BLaER1 treated with 17β-estradiol and CSF1 and Interleukin-3, amounts not matched to agents 10 nM and 100 nM (cell line): ENCODE measurements at regions not wholly inside any gene's neighbourhood (a gene's known extent, or its start where the extent isn't known, plus 50 kb on each side); places are given as distances from the start of the nearest gene placed in this dataset.

ENCODE experiments used
- H3K27ac ChIP-seq, 11 experiments: shearing (Covaris generic); formaldehyde crosslinking; 2 replicates each; pipeline ENCODE4 v1.8.1; 2022
- H3K27me3 ChIP-seq, 11 experiments: shearing (Covaris generic); formaldehyde crosslinking; 2 replicates each; pipeline ENCODE4 v1.8.1; 2022
- H3K36me3 ChIP-seq, 11 experiments: shearing (Covaris generic); formaldehyde crosslinking; 2 replicates each; pipeline ENCODE4 v1.8.1; 2022
- H3K4me1 ChIP-seq, 10 experiments: shearing (Covaris generic); formaldehyde crosslinking; 2 replicates each; pipeline ENCODE4 v1.8.1; 2022
- H3K4me2 ChIP-seq, 11 experiments: shearing (Covaris generic); formaldehyde crosslinking; 2 replicates each; pipeline ENCODE4 v1.8.1; 2022
- H3K4me3 ChIP-seq, 10 experiments: shearing (Covaris generic); formaldehyde crosslinking; 2 replicates each; pipeline ENCODE4 v1.8.1; 2022
- H3K9ac ChIP-seq, 11 experiments: shearing (Covaris generic); formaldehyde crosslinking; 2 replicates each; pipeline ENCODE4 v1.8.1; 2022
- H3K9me3 ChIP-seq, 11 experiments: shearing (Covaris generic); formaldehyde crosslinking; replicated peaks in 1 of 11; 2 replicates each; pipeline ENCODE4 v1.8.1; 2022
- H4K20me1 ChIP-seq, 11 experiments: shearing (Covaris generic); formaldehyde crosslinking; 2 replicates each; pipeline ENCODE4 v1.8.1; 2022
- Cebpa-rat ChIP-seq, 11 experiments: shearing (Covaris generic); IDR thresholded peaks; 2 replicates each; pipeline ENCODE4 v1.8.1; 2022

- Histone ChIP-seq H3K4me3 (no peak overlapping the region), H3K36me3 (no peaks in the 10 kb centered on the region), H3K4me2 (no peak overlapping the region), H3K27me3 (no peaks in the 10 kb centered on the region), H3K9me3 (0 out of 22 replicates have a peak, but pooled peaks cover 0 to 2% (median 0%) of the 10 kb centered on the region in 11 experiments), H3K27ac (no peak overlapping the region), H3K9ac (no peak overlapping the region), H3K4me1 (no peaks in the 10 kb centered on the region), H4K20me1 (no peaks in the 10 kb centered on the region)
- TF ChIP-seq Cebpa-rat (IDR thresholded peaks at IDR 0.05) = no peak
These were observed 217.2 kb upstream of the NXPH2 start for GRCh38 chr2:138997346-138997745.

GRCh38 chr2:138994502-138994901, 214.3 kb upstream of the NXPH2 start:
- Histone ChIP-seq H3K9ac (no peak overlapping the region), H3K27me3 (no peaks in the 10 kb centered on the region), H3K9me3 (peaks cover 0 to 10% (median 0%) of the 10 kb centered on the region in 11 experiments; a peak in 4 of 22 replicates), H3K4me1 (no peaks in the 10 kb centered on the region), H4K20me1 (no peaks in the 10 kb centered on the region), H3K36me3 (no peaks in the 10 kb centered on the region), H3K4me2 (no peak overlapping the region), H3K4me3 (no peak overlapping the region), H3K27ac (no peak overlapping the region)
- TF ChIP-seq Cebpa-rat (IDR thresholded peaks at IDR 0.05) = no peak

- Histone ChIP-seq H3K9me3 (peaks cover 6 to 30% (median 20%) of the 10 kb centered on the region in 11 experiments; a peak in 17 of 22 replicates), H3K27ac (no peak overlapping the region), H3K4me2 (no peak overlapping the region), H3K4me1 (no peaks in the 10 kb centered on the region), H3K9ac (no peak overlapping the region), H3K36me3 (no peaks in the 10 kb centered on the region), H3K27me3 (no peaks in the 10 kb centered on the region), H3K4me3 (no peak overlapping the region), H4K20me1 (no peaks in the 10 kb centered on the region)
- no peak for TF ChIP-seq Cebpa-rat (IDR thresholded peaks at IDR 0.05)
These were observed 205.7 kb upstream of the NXPH2 start for GRCh38 chr2:138985881-138986280.

DNA sequence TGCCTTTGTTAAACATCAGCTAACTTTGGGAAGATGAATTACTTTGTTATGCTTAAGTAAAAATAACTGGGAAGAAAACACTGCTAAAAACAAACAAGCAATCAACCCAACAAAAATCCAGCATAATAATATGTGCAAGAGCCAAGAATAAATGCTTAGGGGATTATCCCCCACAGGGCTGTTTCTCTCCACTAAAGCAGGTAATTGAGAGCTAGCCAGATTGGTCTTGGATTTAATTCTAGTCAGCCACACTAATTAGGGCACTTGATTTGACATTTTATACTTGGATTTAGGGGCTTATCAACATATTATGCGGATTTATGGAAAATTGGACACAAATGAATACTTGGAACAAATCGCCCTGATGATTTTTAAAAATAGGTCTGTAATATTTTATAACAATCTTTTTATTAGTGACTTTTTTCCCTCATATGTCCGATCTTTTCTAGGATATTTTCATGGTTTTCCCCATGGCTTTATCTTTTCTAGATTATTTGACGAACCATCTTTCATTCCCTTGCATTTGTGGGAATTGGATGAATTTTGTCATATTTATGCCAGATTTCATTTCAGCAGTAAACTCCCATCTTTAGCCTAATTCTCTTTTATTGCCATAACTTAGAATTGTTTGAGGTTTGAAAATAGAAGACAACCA, 199.1 kb upstream of the NXPH2 start:
- H3K9me3 ChIP-seq = peaks cover 0 to 14% (median 0%) of the 10 kb centered on the region in 11 experiments; a peak in 3 of 22 replicates
- no peak overlapping the region for H3K9ac ChIP-seq
- H3K4me3 ChIP-seq = no peak overlapping the region
- H3K27ac ChIP-seq = no peak overlapping the region
- H3K27me3 ChIP-seq = no peaks in the 10 kb centered on the region
- no peak overlapping the region for H3K4me2 ChIP-seq
- no peaks in the 10 kb centered on the region for H3K4me1 ChIP-seq
- H3K36me3 ChIP-seq = no peaks in the 10 kb centered on the region
- H4K20me1 ChIP-seq = no peaks in the 10 kb centered on the region
- no peak for TF ChIP-seq Cebpa-rat (IDR thresholded peaks at IDR 0.05)

DNA sequence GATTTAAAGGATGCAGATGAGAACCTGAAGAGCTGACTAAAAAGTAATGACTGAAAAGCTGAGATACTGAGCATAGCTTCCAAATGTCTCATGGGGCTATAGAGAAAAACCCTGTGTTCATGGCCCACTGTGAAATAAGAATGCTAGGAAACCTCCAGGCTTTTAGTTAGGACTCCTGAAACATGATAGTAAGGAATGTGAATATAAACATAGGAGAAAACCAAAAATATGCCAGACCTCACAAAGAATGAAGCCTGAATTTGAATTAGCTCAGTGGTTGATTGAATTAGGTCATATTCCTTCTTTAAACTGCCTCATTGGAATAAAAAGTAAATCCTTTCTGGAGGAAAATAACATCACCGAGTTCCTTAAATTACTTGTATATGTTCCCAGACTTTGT, 194.5 kb upstream of the NXPH2 start:
- H3K4me1 ChIP-seq = peaks cover 0 to 7% (median 0%) of the 10 kb centered on the region in 10 experiments; a peak in 3 of 20 replicates

GRCh38 chr2:138964418-138964817, 184.2 kb upstream of the NXPH2 start:
- Histone ChIP-seq H3K27ac (no peak overlapping the region), H3K9me3 (peaks cover 0 to 19% (median 0%) of the 10 kb centered on the region in 11 experiments; a peak in 3 of 22 replicates), H3K27me3 (peaks cover 0 to 53% (median 0%) of the 10 kb centered on the region in 11 experiments; a peak in 7 of 22 replicates), H3K4me3 (no peak overlapping the region), H3K4me1 (peaks cover 0 to 7% (median 2%) of the 10 kb centered on the region in 10 experiments; a peak in 5 of 20 replicates), H3K4me2 (no peak overlapping the region), H3K9ac (no peak overlapping the region), H4K20me1 (peaks cover 0 to 7% (median 0%) of the 10 kb centered on the region in 11 experiments; a peak in 1 of 22 replicates), H3K36me3 (no peaks in the 10 kb centered on the region)
- no peak for TF ChIP-seq Cebpa-rat (IDR thresholded peaks at IDR 0.05)

More for the DNA sequence above, 194.5 kb upstream of the NXPH2 start:
- H3K27ac ChIP-seq = no peak overlapping the region
- H4K20me1 ChIP-seq = no peaks in the 10 kb centered on the region
- no peak overlapping the region for H3K4me3 ChIP-seq
- no peak for TF ChIP-seq Cebpa-rat (IDR thresholded peaks at IDR 0.05)
- no peak overlapping the region for H3K4me2 ChIP-seq
- no peaks in the 10 kb centered on the region for H3K36me3 ChIP-seq
- peaks cover 0 to 14% (median 0%) of the 10 kb centered on the region in 11 experiments; a peak in 3 of 22 replicates for H3K9me3 ChIP-seq
- no peak overlapping the region for H3K9ac ChIP-seq
- no peaks in the 10 kb centered on the region for H3K27me3 ChIP-seq

DNA sequence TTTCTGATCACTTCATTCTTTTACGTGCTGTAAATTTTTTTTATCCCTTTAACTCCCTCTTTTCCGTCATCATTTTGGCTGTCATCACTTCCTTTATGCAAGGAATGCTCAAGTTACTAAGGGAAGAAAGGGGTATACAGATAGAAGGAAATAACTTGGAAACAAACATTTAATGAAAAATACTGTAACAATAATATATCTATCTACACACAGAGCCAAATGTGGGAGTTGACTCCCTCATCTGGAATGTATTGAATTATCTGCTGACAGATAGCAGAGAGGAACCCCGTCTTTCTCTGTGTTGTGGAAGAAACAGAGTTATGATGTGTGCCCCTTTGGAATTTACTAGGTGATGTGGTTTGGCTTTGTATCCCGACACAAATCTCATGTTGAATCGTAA, 182.5 kb upstream of the NXPH2 start:
- peaks cover 0 to 7% (median 2%) of the 10 kb centered on the region in 10 experiments; a peak in 5 of 20 replicates for H3K4me1 ChIP-seq
- H3K27ac ChIP-seq = no peak overlapping the region
- no peak overlapping the region for H3K4me3 ChIP-seq
- H3K9me3 ChIP-seq = peaks cover 0 to 24% (median 4%) of the 10 kb centered on the region in 11 experiments; a peak in 9 of 22 replicates
- H3K27me3 ChIP-seq = peaks cover 0 to 67% (median 0%) of the 10 kb centered on the region in 11 experiments; a peak in 7 of 22 replicates
- no peak for TF ChIP-seq Cebpa-rat (IDR thresholded peaks at IDR 0.05)
- H4K20me1 ChIP-seq = peaks cover 0 to 7% (median 0%) of the 10 kb centered on the region in 11 experiments; a peak in 1 of 22 replicates
- no peak overlapping the region for H3K4me2 ChIP-seq
- H3K36me3 ChIP-seq = no peaks in the 10 kb centered on the region
- no peak overlapping the region for H3K9ac ChIP-seq

GRCh38 chr2:138960191-138960590, 180.0 kb upstream of the NXPH2 start:
- Histone ChIP-seq H3K4me3 (no peak overlapping the region), H3K36me3 (no peaks in the 10 kb centered on the region), H3K4me1 (peaks cover 0 to 7% (median 2%) of the 10 kb centered on the region in 10 experiments; a peak in 5 of 20 replicates), H3K9ac (no peak overlapping the region), H3K27ac (no peak overlapping the region), H3K4me2 (peak overlapping the region in 1 of 11 experiments; percentile 26; a peak in 1 of 22 replicates), H3K27me3 (peaks cover 0 to 85% (median 0%) of the 10 kb centered on the region in 11 experiments; a peak in 8 of 22 replicates), H4K20me1 (peaks cover 0 to 7% (median 0%) of the 10 kb centered on the region in 11 experiments; a peak in 1 of 22 replicates), H3K9me3 (peaks cover 0 to 26% (median 8%) of the 10 kb centered on the region in 11 experiments; a peak in 12 of 22 replicates)
- no peak for TF ChIP-seq Cebpa-rat (IDR thresholded peaks at IDR 0.05)

DNA sequence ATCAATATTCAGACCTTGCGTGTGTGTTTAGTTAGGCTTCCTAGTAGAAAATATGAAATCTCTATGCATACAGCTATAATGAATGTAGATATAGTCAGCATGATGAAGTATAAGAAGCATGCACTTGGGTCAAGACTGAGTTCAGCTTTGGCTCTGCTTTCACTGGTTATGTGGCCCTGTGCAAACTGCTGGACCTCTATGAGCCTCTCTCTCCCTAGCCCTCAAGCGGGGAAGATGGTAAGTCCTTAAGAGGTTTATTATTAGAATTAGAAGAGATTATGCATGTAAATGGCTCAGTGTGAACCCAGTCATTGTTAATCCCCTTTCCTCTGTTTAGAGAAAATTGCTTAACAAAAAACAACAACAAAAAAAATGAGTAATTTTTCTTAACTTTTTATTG, 178.8 kb upstream of the NXPH2 start:
- peaks cover 0 to 7% (median 2%) of the 10 kb centered on the region in 10 experiments; a peak in 5 of 20 replicates for H3K4me1 ChIP-seq
- H3K9me3 ChIP-seq = peaks cover 6 to 38% (median 19%) of the 10 kb centered on the region in 11 experiments; a peak in 21 of 22 replicates
- TF ChIP-seq Cebpa-rat (IDR thresholded peaks at IDR 0.05) = no peak
- H3K36me3 ChIP-seq = no peaks in the 10 kb centered on the region
- H3K9ac ChIP-seq = no peak overlapping the region
- peaks cover 0 to 95% (median 5%) of the 10 kb centered on the region in 11 experiments; a peak in 11 of 22 replicates for H3K27me3 ChIP-seq
- H3K27ac ChIP-seq = no peak overlapping the region
- no peak overlapping the region for H3K4me3 ChIP-seq
- H4K20me1 ChIP-seq = peaks cover 0 to 7% (median 0%) of the 10 kb centered on the region in 11 experiments; a peak in 1 of 22 replicates
- H3K4me2 ChIP-seq = no peak overlapping the region
